T-helper 17 cell (primary cell): ENCODE measurements at regions not wholly inside any gene's neighbourhood (a gene's known extent, or its start where the extent isn't known, plus 50 kb on each side); places are given as distances from the start of the nearest gene placed in this dataset.

ENCODE experiments used
- ATAC-seq: fragments of 150-1000 bp; cut with Tn5 transposase; 2 replicates; pipeline ENCODE4 v1.10.0; 2021; ENCODE audit warnings: mild to moderate bottlenecking, moderate library complexity
- DNase-seq, 3 donors: peaks; one replicate each; pipeline versions ENCODE4 v3.0.0 to v3.0.0-alpha.2; 2020 to 2021
- H3K9me3 ChIP-seq: one replicate; pipeline ENCODE4 v1.7.0; 2013; ENCODE audit warnings: low read length, mild to moderate bottlenecking; ENCODE audit not compliant: control insufficient read depth, poor library complexity, severe bottlenecking
- H3K27ac Mint-ChIP-seq: one replicate; pipeline ENCODE4 v1.8.0; 2022; ENCODE audit warnings: mild to moderate bottlenecking, moderate library complexity, mixed read lengths
- H3K27me3 Mint-ChIP-seq: one replicate; pipeline ENCODE4 v1.8.0; 2022; ENCODE audit warnings: mixed read lengths
- H3K36me3 Mint-ChIP-seq: one replicate; pipeline ENCODE4 v1.8.0; 2022; ENCODE audit warnings: low read depth, mixed read lengths
- H3K4me1 Mint-ChIP-seq: one replicate; pipeline ENCODE4 v1.8.0; 2022; ENCODE audit warnings: mild to moderate bottlenecking, mixed read lengths
- H3K4me3 Mint-ChIP-seq: one replicate; pipeline ENCODE4 v1.8.0; 2022; ENCODE audit warnings: mild to moderate bottlenecking, moderate library complexity, mixed read lengths

GRCh38 chr10:89090756-89091445 is 100.3 kb downstream of the FAS start:
- H3K4me1 Mint-ChIP-seq: peaks cover 2% of the 10 kb centered on the region
- no peak overlapping the region for H3K27ac Mint-ChIP-seq

GRCh38 chr10:89086801-89087521 is 96.4 kb downstream of the FAS start:
- Mint-ChIP-seq H3K4me1 (peaks cover 5% of the 10 kb centered on the region), H3K27ac (peak overlapping the region; percentile 39), H3K27me3 (peaks cover under 1% of the 10 kb centered on the region), H3K4me3 (peak overlapping the region; percentile 36), H3K36me3 (no peaks in the 10 kb centered on the region)
- H3K9me3 ChIP-seq: no peaks in the 10 kb centered on the region
- DNase-seq (no peak), ATAC-seq (peak; percentile 40)

More at GRCh38 chr10:89090756-89091445, 100.3 kb downstream of the FAS start:
- Mint-ChIP-seq H3K27me3 (peaks cover 10% of the 10 kb centered on the region), H3K36me3 (no peaks in the 10 kb centered on the region), H3K4me3 (no peak overlapping the region)
- no peak for DNase-seq
- H3K9me3 ChIP-seq: no peaks in the 10 kb centered on the region
- no peak for ATAC-seq

GRCh38 chr10:89085153-89085552 is 94.6 kb downstream of the FAS start:
- no peaks in the 10 kb centered on the region for H3K27me3 Mint-ChIP-seq
- H3K9me3 ChIP-seq: no peaks in the 10 kb centered on the region
- DNase-seq (no peak), ATAC-seq (no peak)
- H3K36me3 Mint-ChIP-seq: no peaks in the 10 kb centered on the region
- H3K4me3 Mint-ChIP-seq: no peak overlapping the region
- peaks cover 3% of the 10 kb centered on the region for H3K4me1 Mint-ChIP-seq
- H3K27ac Mint-ChIP-seq: no peak overlapping the region

- Mint-ChIP-seq H3K4me1 (peaks cover 3% of the 10 kb centered on the region), H3K27ac (no peak overlapping the region), H3K4me3 (no peak overlapping the region), H3K36me3 (no peaks in the 10 kb centered on the region), H3K27me3 (no peaks in the 10 kb centered on the region)
- H3K9me3 ChIP-seq: no peaks in the 10 kb centered on the region
- ATAC-seq (no peak), DNase-seq (no peak)
Observed at GRCh38 chr10:89082086-89082485, 91.5 kb downstream of the FAS start.

- DNase-seq: no peak
- Mint-ChIP-seq H3K27ac (no peak overlapping the region), H3K4me3 (no peak overlapping the region), H3K36me3 (no peaks in the 10 kb centered on the region), H3K27me3 (no peaks in the 10 kb centered on the region), H3K4me1 (peaks cover 3% of the 10 kb centered on the region)
- no peaks in the 10 kb centered on the region for H3K9me3 ChIP-seq
- ATAC-seq: no peak
Observed at GRCh38 chr10:89080660-89081059, 90.1 kb downstream of the FAS start.

GRCh38 chr10:89079961-89080360 is 89.4 kb downstream of the FAS start:
- H3K4me3 Mint-ChIP-seq: no peak overlapping the region
- no peak for DNase-seq
- H3K27ac Mint-ChIP-seq: no peak overlapping the region
- no peaks in the 10 kb centered on the region for H3K36me3 Mint-ChIP-seq
- H3K9me3 ChIP-seq: no peaks in the 10 kb centered on the region
- ATAC-seq: no peak
- H3K27me3 Mint-ChIP-seq: no peaks in the 10 kb centered on the region
- peaks cover 3% of the 10 kb centered on the region for H3K4me1 Mint-ChIP-seq

- Mint-ChIP-seq H3K27me3 (no peaks in the 10 kb centered on the region), H3K4me1 (peaks cover 3% of the 10 kb centered on the region), H3K36me3 (no peaks in the 10 kb centered on the region), H3K4me3 (no peak overlapping the region), H3K27ac (peak overlapping the region; percentile 8)
- no peaks in the 10 kb centered on the region for H3K9me3 ChIP-seq
- no peak for DNase-seq
- no peak for ATAC-seq
Observed at GRCh38 chr10:89078724-89079672, 88.4 kb downstream of the FAS start.

- Mint-ChIP-seq H3K27ac (no peak overlapping the region), H3K36me3 (peaks cover 2% of the 10 kb centered on the region), H3K4me1 (no peaks in the 10 kb centered on the region), H3K4me3 (no peak overlapping the region), H3K27me3 (peaks cover 17% of the 10 kb centered on the region)
- H3K9me3 ChIP-seq: peaks cover 2% of the 10 kb centered on the region
- no peak for ATAC-seq
- DNase-seq: no peak
Observed at GRCh38 chr10:89076120-89076519, 85.5 kb downstream of the FAS start.

- Mint-ChIP-seq H3K27me3 (peaks cover 17% of the 10 kb centered on the region), H3K27ac (no peak overlapping the region), H3K4me3 (no peak overlapping the region), H3K36me3 (peaks cover 2% of the 10 kb centered on the region), H3K4me1 (no peaks in the 10 kb centered on the region)
- DNase-seq (no peak), ATAC-seq (no peak)
- H3K9me3 ChIP-seq: peaks cover 2% of the 10 kb centered on the region
Observed at GRCh38 chr10:89075631-89076030, 85.0 kb downstream of the FAS start.

GRCh38 chr10:89074120-89074519 is 83.5 kb downstream of the FAS start:
- DNase-seq: no peak
- no peak for ATAC-seq
- H3K9me3 ChIP-seq: peaks cover 2% of the 10 kb centered on the region
- Mint-ChIP-seq H3K36me3 (peaks cover 2% of the 10 kb centered on the region), H3K4me1 (peaks cover 2% of the 10 kb centered on the region), H3K4me3 (no peak overlapping the region), H3K27me3 (peaks cover 17% of the 10 kb centered on the region), H3K27ac (no peak overlapping the region)

GRCh38 chr10:89073719-89074118 is 83.1 kb downstream of the FAS start:
- no peak overlapping the region for H3K27ac Mint-ChIP-seq
- H3K27me3 Mint-ChIP-seq: peaks cover 17% of the 10 kb centered on the region
- peaks cover 2% of the 10 kb centered on the region for H3K9me3 ChIP-seq
- no peak overlapping the region for H3K4me3 Mint-ChIP-seq
- peaks cover 2% of the 10 kb centered on the region for H3K4me1 Mint-ChIP-seq
- DNase-seq (no peak), ATAC-seq (no peak)
- H3K36me3 Mint-ChIP-seq: peaks cover 2% of the 10 kb centered on the region

GRCh38 chr10:89069589-89069988 is 79.0 kb downstream of the FAS start:
- Mint-ChIP-seq H3K36me3 (peaks cover 2% of the 10 kb centered on the region), H3K27me3 (peaks cover 24% of the 10 kb centered on the region), H3K4me3 (no peak overlapping the region), H3K4me1 (peaks cover 2% of the 10 kb centered on the region), H3K27ac (no peak overlapping the region)
- DNase-seq (no peak), ATAC-seq (no peak)
- peaks cover 2% of the 10 kb centered on the region for H3K9me3 ChIP-seq
